ENCODE measurements at regions not wholly inside any gene's neighbourhood (a gene's known extent, or its start where the extent isn't known, plus 50 kb on each side); places are given as distances from the start of the nearest gene placed in this dataset.
"Not testable (repeated sequence)": the region's sequence is repeated elsewhere in the genome, so short reads cannot be mapped to it uniquely, and the experiment has no call there.

- peak; percentile 15 for DNase-seq
These were observed 192.9 kb upstream of the CTSO start for GRCh38 chr4:156146571-156146970.

DNA sequence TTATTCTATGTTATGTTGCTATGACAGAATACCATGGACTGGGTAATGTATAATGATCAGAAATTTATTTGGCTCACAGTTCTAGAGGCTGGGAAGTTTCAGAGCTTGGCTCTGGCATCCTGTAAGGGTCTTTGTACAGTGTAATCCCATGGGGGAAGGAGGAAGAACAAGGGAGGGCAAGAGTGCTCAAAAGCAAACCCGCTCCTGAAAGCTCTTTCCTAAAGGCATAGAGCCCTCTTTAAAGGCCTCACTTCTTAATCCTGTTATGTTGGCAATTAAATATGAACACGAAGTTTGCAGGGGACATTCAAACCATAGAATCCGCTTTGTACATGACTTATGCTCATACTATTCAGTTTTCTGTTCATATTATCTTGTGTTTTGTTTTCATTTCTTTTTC, 191.3 kb upstream of the CTSO start:
- no peak for DNase-seq

GRCh38 chr4:156138781-156139280, 185.2 kb upstream of the CTSO start:
- no peak for DNase-seq

DNA sequence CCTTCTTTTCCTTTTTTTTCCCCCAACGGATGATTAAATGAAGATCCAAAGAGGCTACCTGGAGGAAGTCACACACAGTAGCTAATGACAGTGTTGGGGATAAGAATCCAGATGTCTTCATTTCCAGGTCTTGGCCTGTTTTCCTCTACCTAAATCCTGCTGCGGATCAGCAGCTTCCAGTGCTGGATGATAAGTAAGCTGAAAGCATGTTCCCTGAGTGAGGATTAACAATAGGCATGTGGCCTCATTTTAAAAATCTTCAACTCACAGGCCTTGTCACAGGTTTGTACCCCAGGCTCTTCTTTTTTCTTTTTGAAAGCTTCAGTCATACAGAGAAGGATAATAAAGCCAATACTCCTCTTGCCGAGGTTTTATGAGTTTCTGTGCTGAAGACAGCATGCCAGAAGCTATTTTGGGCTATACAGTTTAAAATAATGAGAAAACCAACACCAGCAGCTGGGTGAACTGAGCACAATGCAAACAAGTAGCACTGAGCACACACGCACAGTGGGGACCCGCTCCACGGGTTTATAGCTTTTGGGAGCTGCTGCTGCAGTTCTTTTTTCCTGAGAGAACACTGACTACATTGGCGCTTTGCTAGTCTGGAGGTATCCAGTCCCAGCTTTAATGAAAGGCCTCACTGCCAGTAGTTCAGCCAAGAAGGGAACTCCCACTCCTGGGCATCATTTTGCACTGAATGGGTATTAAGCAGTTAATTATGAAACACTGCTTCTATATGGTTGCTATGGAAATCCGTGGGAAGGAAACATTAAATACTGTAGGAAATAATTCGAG, 184.2 kb upstream of the CTSO start:
- DNase-seq, result peak; percentile 89

DNA sequence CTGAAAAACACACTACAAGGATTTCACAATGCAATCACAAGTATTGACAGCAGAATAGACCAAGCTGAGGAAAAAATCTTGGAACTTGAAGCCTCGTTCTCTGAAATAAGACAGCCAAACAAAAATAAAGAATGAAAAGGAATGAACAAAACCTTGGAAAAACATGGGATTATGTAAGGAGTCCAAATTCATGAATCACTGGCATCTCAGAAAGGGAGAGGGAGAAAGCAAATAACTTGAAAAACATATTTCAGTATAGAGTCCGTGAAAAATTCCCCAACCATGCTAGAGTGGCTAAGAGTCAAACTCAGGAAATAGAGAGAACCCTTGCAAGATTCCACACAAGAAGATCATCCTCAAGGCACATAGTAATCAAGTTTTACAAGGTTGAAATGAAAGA, 178.5 kb upstream of the CTSO start:
- DNase-seq, result no peak

DNA sequence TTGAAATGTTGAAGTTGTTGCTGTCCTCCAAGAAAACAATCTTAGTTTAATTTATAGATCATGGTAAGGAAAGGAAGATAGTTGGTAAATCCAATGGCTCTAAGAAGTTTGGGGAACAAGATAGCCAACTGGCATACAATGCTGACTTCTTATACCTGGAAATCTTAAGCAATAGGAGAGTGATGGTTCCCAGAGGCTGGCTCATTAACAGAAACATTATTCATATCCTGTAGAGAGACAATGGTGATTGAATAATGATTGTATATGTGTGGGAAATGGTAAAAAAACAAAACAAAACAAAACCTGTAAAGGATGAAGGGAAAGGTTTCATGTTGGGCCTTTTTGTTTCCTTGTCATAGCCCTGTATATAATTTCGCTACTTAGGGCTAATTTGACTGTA, 174.9 kb upstream of the CTSO start:
- no peak for DNase-seq

DNA sequence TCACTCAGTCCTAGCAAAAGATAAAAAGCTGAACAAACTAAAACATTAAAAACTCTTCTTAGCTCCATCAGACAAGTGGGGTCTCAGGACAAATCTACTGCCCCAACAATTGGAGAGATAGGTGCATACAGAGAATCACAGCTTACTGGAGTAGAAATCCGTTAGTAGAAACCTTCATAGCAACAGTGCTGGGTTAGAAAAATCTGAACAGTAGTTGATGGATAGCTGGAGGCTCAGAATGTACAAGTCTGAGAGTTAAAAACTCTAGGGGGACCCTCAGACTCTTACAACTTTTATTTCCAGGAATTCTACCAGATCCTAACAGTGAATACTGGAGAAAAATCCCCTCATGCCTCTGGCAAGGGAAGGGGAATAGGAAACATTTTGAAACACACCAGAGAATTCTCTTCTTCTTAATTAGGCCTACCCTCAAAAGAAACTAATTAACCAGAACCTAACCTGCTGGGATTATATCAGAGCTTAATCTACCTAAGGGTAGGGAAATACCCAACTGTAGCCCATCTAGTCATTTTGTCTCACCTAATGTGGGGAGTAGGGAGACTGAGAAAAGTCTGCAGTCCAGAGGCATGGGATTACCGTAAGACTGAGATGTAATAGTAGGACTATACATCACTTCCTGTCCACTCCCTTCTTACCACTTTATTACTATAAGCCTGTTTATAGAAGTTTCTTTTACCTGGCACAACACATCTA, 165.0 kb upstream of the CTSO start:
- no peak for DNase-seq

DNA sequence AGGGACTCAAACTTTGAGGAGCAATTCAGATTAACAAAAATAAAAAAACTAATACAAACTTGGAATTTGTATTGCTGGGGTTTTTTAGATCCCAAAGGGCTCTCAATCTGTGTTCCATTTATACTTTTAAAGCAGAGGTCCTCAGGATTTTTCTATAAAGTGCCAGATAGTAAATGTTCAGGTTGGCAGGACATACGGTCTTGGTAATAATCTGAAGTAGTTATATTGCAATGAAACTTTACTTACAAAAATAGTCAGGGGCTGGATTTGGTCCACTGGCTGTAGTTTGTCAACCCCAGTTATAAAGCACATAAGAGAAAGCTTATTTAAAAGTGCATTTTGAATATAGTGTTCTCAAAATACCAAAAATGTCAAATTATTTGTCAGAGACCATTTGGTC, 164.1 kb upstream of the CTSO start:
- DNase-seq, result no peak

DNA sequence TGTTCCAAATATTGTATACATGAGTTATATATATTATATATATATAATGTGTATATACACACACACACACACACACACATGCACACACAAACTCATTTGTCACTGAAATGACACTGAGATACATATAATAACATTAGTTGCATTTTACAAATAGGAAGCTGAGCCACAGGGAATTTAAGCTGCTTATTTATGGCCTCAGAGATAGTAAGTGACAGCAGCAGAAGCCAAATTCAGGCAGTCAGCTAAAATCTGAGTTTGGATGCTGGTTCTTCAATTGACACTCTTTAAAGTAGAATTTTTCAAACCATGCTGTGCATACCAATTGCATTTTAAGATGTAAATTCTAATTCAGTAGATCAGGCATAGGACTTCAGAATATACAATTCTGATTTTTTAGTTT, 163.3 kb upstream of the CTSO start:
- no peak for DNase-seq

DNA sequence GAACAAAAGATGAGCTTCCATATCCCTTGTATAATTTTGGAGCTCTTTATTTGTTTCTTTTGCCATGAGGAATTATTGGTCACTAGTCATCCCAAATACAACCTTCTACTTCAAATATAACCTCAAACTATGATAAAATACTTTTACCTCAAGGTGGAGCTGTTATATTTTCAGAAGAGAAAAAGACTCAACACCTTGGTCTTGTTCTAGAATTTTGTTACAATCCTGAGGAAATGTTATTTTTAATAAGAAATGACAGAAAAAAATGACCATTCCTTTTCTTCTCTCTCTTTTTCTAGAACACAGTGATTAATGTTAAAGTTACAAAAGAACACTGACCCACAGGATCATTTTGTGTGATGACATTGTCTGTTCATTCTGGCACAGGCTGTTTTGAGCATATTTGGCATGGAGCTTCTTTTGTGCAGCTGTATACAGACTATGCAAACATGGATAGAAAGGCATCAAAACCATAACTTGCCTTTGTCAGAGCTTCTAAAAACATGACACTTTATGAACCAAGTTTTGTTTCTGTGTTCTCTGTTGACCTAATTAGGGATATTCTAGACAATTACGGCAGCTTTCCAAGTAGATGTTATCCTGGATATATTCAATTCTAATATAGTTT, 159.6 kb upstream of the CTSO start:
- peak; percentile 68 for DNase-seq

DNA sequence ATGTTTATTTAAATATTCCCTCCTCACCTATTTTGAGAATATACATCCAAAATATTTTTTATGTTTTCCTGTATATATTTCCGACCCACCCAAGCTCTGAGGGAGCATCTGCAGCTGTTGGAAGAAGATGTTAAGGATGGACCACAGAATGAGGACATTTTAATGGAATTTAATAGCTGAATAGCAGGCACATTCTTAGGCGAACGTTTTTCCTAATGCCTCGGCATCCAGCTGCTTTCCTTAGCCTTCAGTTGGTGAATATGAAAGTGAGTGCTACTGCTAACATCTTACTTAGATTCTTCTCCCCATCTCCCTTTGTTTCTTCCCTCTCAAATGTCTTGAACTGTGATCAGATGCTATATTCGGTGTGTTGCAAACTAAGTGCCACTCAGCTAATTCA, 158.0 kb upstream of the CTSO start:
- DNase-seq, result no peak

DNA sequence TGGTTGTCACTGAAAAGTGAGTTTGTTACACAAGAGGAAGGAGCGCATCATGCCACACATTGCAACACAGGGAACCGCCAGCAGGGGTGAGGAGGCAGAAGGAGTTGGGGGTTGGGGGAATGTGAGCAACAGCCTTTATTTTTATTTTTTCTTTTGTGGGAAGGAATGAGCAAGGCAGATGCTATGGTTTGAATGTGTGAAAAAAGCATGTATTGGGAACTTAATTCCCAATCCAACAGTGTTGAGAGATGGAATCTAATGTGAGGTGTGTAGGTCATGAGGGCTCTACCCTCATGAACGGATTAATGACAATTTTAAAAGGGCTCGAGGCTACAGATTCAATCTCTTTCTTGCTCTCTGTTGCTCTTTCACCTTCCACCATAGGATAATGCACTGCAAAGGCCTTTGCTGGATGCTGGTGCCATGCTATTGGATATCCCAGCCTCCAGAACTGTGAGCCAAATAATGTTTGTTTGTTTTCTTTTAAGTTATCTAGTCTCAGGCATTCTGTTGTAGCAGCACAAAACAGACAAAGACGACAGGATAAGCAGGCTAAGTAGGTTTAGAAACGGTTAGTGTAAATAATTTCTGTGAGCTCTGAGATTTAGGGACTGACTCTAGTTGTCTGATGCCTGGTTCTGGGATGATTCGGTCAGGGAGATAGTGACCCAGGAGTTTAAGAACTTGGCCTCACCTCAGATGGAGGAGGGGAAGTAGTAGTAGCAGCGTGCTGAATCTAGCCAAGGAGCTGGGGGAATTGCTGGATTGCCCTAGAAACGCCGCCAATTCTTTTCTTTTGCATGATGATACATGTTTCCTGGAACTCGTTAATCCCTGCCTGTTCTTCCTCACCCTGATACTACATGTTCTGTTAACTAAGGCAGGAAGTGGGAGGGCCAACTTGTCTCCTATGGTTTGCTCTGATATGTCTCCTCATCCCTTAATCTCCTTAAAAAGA, 156.6 kb upstream of the CTSO start:
- no peak for DNase-seq

- DNase-seq, result not testable (repeated sequence)
These were observed 155.4 kb upstream of the CTSO start for GRCh38 chr4:156109087-156109486.

- no peak for DNase-seq
These were observed 149.6 kb upstream of the CTSO start for GRCh38 chr4:156103311-156103710.

- DNase-seq, result no peak
These were observed 148.7 kb upstream of the CTSO start for GRCh38 chr4:156102411-156102810.

DNA sequence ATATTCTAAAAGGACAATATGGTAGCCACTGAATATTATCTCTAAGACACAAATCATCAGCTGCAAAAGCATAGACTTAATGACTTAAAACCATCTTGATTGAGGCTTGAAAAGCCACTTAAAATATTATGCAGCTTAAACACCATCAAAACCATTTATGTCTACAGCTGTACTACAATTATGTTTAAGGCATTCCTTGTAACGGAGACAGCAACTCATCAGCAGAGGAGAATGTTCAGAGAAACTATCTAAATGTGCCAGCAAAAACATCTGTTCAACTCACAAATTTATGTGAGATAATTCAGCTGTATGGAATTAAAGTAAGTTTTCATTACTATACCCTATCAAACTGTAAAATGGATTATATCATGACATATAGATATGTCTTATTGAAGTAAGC, 147.9 kb upstream of the CTSO start:
- DNase-seq, result no peak

GRCh38 chr4:156100651-156101050, 147.0 kb upstream of the CTSO start:
- no peak for DNase-seq

DNA sequence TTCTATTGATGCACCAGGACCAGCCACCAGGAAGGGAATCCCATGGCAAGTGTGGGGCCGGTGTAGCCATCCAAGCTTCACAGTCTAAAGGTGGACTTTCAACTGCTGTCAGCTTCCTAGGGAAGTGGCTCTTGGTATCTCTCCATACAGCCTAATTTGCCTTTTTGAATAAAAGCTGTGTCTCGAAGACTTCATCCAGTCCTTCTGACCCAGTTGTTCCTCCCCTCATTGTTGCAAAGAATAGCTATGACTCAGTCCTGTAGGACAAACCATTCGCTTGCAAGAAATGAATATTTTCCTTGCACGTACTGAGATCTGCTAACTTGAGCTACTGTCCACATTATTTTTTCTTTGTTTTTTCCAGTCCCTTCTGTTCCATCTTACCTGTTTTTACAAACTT, 145.1 kb upstream of the CTSO start:
- DNase-seq, result no peak

- DNase-seq, result no peak
These were observed 131.4 kb upstream of the CTSO start for GRCh38 chr4:156085100-156085499.

GRCh38 chr4:156084373-156084772, 130.7 kb upstream of the CTSO start:
- no peak for DNase-seq

GRCh38 chr4:156073976-156074375, 120.3 kb upstream of the CTSO start:
- DNase-seq, result no peak

GRCh38 chr4:156060661-156061060, 107.0 kb upstream of the CTSO start:
- no peak for DNase-seq

GRCh38 chr4:156053174-156053573, 99.5 kb upstream of the CTSO start:
- DNase-seq, result no peak
